ENCODE measurements at regions not wholly inside any gene's neighbourhood (a gene's known extent, or its start where the extent isn't known, plus 50 kb on each side); places are given as distances from the start of the nearest gene placed in this dataset.

GRCh38 chr6:40728643-40729042, 141.5 kb upstream of the LRFN2 start:
- TF ChIP-seq ZNF532 (CRISPR knock-in tag; IDR thresholded peaks at IDR 0.05; ENCODE audit: borderline replicate concordance) (no peak), CTCF (IDR thresholded peaks at IDR 0.05) (no peak), SP1 (CRISPR knock-in tag; conservative IDR thresholded peaks at IDR 0.05) (no peak), ATF6 (CRISPR knock-in tag; IDR thresholded peaks at IDR 0.05) (no peak), TEAD1 (CRISPR knock-in tag; IDR thresholded peaks at IDR 0.05) (no peak), ZNF219 (CRISPR knock-in tag; IDR thresholded peaks at IDR 0.05; ENCODE audit: borderline replicate concordance) (no peak), FOXP4 (CRISPR knock-in tag; IDR thresholded peaks at IDR 0.05) (no peak), HMGXB4 (CRISPR knock-in tag; IDR thresholded peaks at IDR 0.05) (no peak), NR3C1 (CRISPR knock-in tag; conservative IDR thresholded peaks at IDR 0.05; ENCODE audit: low read depth) (no peak), ESRRA (CRISPR knock-in tag; IDR thresholded peaks at IDR 0.05; ENCODE audit: borderline replicate concordance) (no peak), ZNF281 (CRISPR knock-in tag; IDR thresholded peaks at IDR 0.05) (no peak)
